NOMO-1 treated with DMSO at 0.1 percent for 48 hours (cell line): ENCODE measurements at regions not wholly inside any gene's neighbourhood (a gene's known extent, or its start where the extent isn't known, plus 50 kb on each side); places are given as distances from the start of the nearest gene placed in this dataset.
A peak's percentile ranks its signal among the peaks of the same experiment; 100 is the strongest.
"Not testable (repeated sequence)": the region's sequence is repeated elsewhere in the genome, so short reads cannot be mapped to it uniquely, and the experiment has no call there.

ENCODE experiments used
- DNase-seq: peaks from one replicate; lab custom pipeline; 2025; ENCODE audit not compliant: unreplicated experiment; lab: John Stamatoyannopoulos, UW

GRCh38 chr6:68167604-68168003, 467.5 kb upstream of the ADGRB3 start:
- no peak for DNase-seq

DNA sequence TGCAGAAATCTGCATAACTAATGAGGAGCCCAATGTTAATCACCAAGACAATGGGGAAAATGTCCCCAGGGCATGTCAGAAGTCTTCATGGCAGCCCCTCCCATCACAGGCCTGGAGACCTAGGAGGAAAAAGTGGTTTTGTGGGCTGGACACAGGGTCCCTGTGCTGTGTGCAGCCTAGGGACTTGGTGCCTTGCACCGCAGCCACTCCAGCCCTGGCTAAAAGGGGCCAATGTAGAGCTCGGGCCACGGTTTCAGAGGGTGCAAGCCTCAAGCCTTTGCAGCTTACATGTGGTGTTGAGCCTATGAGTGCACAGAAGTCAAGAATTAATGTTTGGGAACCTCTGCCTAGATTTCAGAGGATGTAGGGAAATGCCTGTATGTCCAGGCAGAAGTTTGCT, 474.3 kb upstream of the ADGRB3 start:
- DNase-seq: not testable (repeated sequence)

- DNase-seq: no peak
These were observed 474.7 kb upstream of the ADGRB3 start for GRCh38 chr6:68160348-68160747.

- DNase-seq: no peak
These were observed 475.6 kb upstream of the ADGRB3 start for GRCh38 chr6:68159433-68159832.

GRCh38 chr6:68158256-68158655, 476.8 kb upstream of the ADGRB3 start:
- DNase-seq: no peak

- DNase-seq: no peak
These were observed 490.4 kb upstream of the ADGRB3 start for GRCh38 chr6:68144667-68145066.

GRCh38 chr6:68141190-68141589, 493.9 kb upstream of the ADGRB3 start:
- DNase-seq: no peak

GRCh38 chr6:68139130-68139529, 496.0 kb upstream of the ADGRB3 start:
- no peak for DNase-seq

- no peak for DNase-seq
These were observed 500.3 kb upstream of the ADGRB3 start for GRCh38 chr6:68134796-68135195.

GRCh38 chr6:68128211-68128610, 506.9 kb upstream of the ADGRB3 start:
- no peak for DNase-seq

GRCh38 chr6:68127074-68127473, 508.0 kb upstream of the ADGRB3 start:
- no peak for DNase-seq

DNA sequence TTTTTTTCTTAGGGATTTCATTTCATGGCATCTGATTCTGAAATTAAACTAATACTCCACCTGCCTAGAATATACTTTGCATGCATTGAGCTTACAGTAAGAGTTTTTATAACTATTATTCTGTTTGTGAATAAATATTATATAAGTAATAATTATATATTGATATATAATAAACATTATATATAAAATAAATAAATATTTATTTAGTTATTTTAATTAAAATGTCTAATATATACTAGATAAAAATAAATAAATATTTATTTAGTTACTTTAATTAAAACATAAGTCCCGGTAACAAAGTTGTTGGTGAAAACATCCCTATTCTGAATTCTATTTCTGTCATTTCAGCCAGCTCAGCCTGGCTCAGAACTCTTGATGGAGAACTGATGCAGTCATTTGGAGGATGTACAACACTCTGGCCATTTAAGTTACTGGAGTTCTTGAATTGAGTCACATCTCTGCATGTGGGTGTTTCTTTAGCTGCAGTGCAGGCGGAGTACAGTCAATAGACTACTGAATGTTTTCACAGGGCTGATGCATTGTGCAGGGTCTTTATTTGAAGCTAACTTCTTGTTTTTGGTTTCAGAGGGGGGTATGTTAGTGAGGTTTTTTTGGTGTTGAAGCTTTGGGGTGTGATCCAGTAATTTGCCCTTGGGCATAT, 508.9 kb upstream of the ADGRB3 start:
- DNase-seq: no peak

- not testable (repeated sequence) for DNase-seq
These were observed 512.1 kb upstream of the ADGRB3 start for GRCh38 chr6:68122975-68123374.

DNA sequence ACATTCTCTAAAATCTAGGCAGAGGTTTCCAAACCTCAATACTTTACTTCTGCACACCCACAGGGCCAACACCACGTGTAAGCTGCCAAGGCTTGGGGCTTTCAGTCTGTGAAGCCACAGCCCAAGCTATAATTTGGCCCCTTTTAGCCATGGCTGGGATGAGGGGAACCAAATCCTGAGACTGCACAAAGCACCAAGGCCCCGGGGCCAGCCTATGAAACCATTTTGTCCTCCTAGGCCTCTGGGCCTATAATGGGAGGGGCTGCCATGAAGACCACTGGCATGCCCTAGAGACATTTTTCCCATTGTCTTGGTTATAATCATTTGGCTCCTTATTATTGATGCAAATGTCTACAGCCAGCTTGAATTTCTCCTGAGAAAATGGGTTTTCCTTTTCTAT, 513.0 kb upstream of the ADGRB3 start:
- DNase-seq: no peak

- DNase-seq: not testable (repeated sequence)
These were observed 514.1 kb upstream of the ADGRB3 start for GRCh38 chr6:68120954-68121353.

- DNase-seq: no peak
These were observed 520.5 kb upstream of the ADGRB3 start for GRCh38 chr6:68114463-68115047.

- DNase-seq: no peak
These were observed 526.7 kb upstream of the ADGRB3 start for GRCh38 chr6:68108233-68108835.

- DNase-seq: peak; percentile 51
These were observed 541.0 kb upstream of the ADGRB3 start for GRCh38 chr6:68094070-68094469.

DNA sequence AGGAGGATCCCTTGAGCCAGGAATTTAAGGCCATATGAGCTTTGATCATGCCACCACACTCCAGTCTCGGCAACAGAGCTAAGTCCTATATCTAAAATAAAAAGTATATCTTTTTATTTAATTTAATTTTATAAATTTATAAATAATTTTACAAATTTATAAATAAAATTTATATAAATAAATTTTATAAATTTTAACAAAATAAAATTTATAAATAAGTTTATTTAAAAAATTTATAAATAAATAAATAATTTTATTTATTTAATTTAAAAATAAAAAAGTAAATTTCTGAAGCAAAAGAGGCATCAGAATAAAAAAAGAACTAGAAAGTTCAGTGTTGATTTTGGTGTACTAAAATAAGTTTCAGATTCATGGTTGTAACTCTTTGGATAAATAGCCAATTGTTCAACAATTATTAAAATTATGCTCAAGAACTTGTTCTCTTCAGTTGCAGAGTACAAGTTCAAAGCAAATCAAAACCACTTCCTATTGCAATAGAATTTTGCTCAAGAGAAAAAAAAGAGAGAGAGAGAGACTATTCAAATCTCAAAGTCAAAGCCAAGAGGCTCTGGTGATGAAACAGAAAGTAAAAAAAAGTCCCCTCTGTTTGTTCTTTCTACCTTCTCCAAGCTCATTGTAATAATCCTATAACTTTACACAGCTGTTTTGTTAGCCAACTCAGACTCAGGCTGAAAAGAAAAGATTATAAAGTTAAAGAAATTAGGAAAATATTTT, 547.5 kb upstream of the ADGRB3 start:
- peak; percentile 83 for DNase-seq

DNA sequence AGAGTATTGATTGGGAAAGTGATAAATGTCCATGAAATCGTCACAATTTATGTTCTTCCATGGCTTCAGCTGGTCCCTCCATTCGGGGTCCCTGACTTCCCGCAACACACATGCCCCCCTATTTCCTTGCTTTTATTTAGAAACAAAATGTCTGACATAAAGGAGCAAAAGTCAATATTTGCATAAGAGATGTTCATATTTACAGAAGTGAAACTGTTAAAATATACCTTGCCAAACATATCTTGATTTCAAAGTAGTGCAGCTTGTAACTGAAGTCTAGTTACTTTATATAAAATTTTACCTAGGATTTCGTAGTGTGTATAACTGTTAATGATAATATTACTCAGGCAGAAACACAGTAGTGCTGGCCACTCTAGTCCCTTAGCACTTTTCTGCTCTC, 548.9 kb upstream of the ADGRB3 start:
- DNase-seq: peak; percentile 17

DNA sequence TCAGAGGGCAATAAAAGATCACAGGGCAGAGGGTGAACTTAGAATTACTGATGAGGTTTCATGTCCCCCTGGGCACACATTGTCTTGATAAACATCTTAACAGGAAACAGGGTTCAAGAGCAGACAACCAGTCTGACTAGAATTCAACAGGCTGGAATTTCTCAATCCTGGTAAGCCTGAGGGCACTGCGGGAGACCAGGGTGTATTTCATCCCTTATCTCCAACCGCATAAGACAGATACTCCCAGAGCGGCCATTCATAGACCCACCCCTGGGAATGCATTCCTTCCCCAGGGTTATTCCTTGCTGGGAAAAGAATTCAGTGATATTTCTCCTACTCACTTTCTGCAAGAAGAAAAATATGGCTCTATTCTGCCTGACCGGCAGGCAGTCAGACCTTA, 549.5 kb upstream of the ADGRB3 start:
- DNase-seq: not testable (repeated sequence)

GRCh38 chr6:68082086-68082485, 553.0 kb upstream of the ADGRB3 start:
- no peak for DNase-seq
